MCF 10A (cell line): ENCODE measurements at regions not wholly inside any gene's neighbourhood (a gene's known extent, or its start where the extent isn't known, plus 50 kb on each side); places are given as distances from the start of the nearest gene placed in this dataset.

Experiments
- BruUV-seq: library from RNA; stranded (reverse); fragments of 400-500 nt; replicated peaks from 2 replicates; lab custom pipeline; 2021; lab: Mats Ljungman, UMichigan
- CTCF ChIA-PET: fragments of 300-600 bp; sonication (Branson Sonifier 250); formaldehyde crosslinking; extraction: SDS; loops from one replicate; lab custom pipeline; 2021; ENCODE audit warnings: antibody characterized with exemption, inconsistent platforms; lab: Yijun Ruan, JAX
- POLR2A ChIA-PET: fragments of 300-600, 350-650 bp; sonication (Branson Sonifier 250); formaldehyde crosslinking; extraction: SDS; loops from one replicate; lab custom pipeline; 2020; ENCODE audit warnings: antibody characterized with exemption, inconsistent platforms; lab: Yijun Ruan, JAX
- DNase-seq: peaks from one replicate; pipeline ENCODE4 v3.0.0-alpha.2; 2018; ENCODE audit not compliant: unreplicated experiment
- H3K27ac Mint-ChIP-seq: one replicate; pipeline ENCODE4 v1.8.0; 2022; ENCODE audit warnings: mild to moderate bottlenecking, low read depth, mixed read lengths; ENCODE audit not compliant: unreplicated experiment
- H3K27me3 Mint-ChIP-seq: one replicate; pipeline ENCODE4 v1.8.0; 2022; ENCODE audit warnings: mixed read lengths; ENCODE audit not compliant: insufficient read depth, unreplicated experiment
- H3K36me3 Mint-ChIP-seq: one replicate; pipeline ENCODE4 v1.8.0; 2022; ENCODE audit warnings: mild to moderate bottlenecking, moderate library complexity, mixed read lengths; ENCODE audit not compliant: insufficient read depth, unreplicated experiment
- H3K4me1 Mint-ChIP-seq: one replicate; pipeline ENCODE4 v1.8.0; 2022; ENCODE audit warnings: mixed read lengths; ENCODE audit not compliant: insufficient read depth, unreplicated experiment
- H3K4me3 Mint-ChIP-seq: one replicate; pipeline ENCODE4 v1.8.0; 2022; ENCODE audit warnings: mild to moderate bottlenecking, moderate library complexity, mixed read lengths; ENCODE audit not compliant: unreplicated experiment
- H3K9me3 Mint-ChIP-seq: one replicate; pipeline ENCODE4 v1.8.0; 2022; ENCODE audit warnings: mixed read lengths; ENCODE audit not compliant: unreplicated experiment
- CTCF ChIP-seq: fragments of 200-600 bp; IDR thresholded peaks from one replicate; pipeline ENCODE4 v1.8.0; 2022; ENCODE audit warnings: antibody characterized with exemption, mild to moderate bottlenecking; ENCODE audit not compliant: unreplicated experiment
- intact Hi-C: fragments of 100-400 bp; cut with micrococcal nuclease; formaldehyde crosslinking; loops from 2 replicates; pipeline ENCODE4 v1.14.1; 2022

GRCh38 chr18:68299906-68300305 is 415.0 kb downstream of the TMX3 start:
- Mint-ChIP-seq H3K27me3 (no peaks in the 10 kb centered on the region), H3K36me3 (no peaks in the 10 kb centered on the region), H3K27ac (no peak overlapping the region), H3K9me3 (peaks cover under 1% of the 10 kb centered on the region), H3K4me1 (peaks cover 5% of the 10 kb centered on the region), H3K4me3 (no peak overlapping the region)
- ChIA-PET CTCF (no interaction called here), POLR2A (no interaction called here)
- intact Hi-C loops: no loop called here
- BruUV-seq: no TSS peak
- peak; percentile 25 for DNase-seq
- no peak for TF ChIP-seq CTCF

GRCh38 chr18:68298330-68298729 is 416.6 kb downstream of the TMX3 start:
- BruUV-seq: no TSS peak
- H3K4me1 Mint-ChIP-seq: peaks cover 5% of the 10 kb centered on the region
- no peaks in the 10 kb centered on the region for H3K36me3 Mint-ChIP-seq
- no peak for DNase-seq
- ChIA-PET POLR2A (no interaction called here), CTCF (no interaction called here)
- no peaks in the 10 kb centered on the region for H3K27me3 Mint-ChIP-seq
- H3K4me3 Mint-ChIP-seq: no peak overlapping the region
- intact Hi-C loops: no loop called here
- no peak overlapping the region for H3K27ac Mint-ChIP-seq
- TF ChIP-seq CTCF: no peak
- H3K9me3 Mint-ChIP-seq: peaks cover 17% of the 10 kb centered on the region

- Mint-ChIP-seq H3K27me3 (no peaks in the 10 kb centered on the region), H3K4me1 (no peaks in the 10 kb centered on the region), H3K36me3 (no peaks in the 10 kb centered on the region), H3K4me3 (no peak overlapping the region), H3K9me3 (peaks cover 9% of the 10 kb centered on the region), H3K27ac (no peak overlapping the region)
- intact Hi-C loops: no loop called here
- DNase-seq: no peak
- BruUV-seq: no TSS peak
- CTCF ChIA-PET: no interaction called here
- POLR2A ChIA-PET: no interaction called here
- no peak for TF ChIP-seq CTCF
Observed at GRCh38 chr18:68288408-68288807, 426.5 kb downstream of the TMX3 start.

- Mint-ChIP-seq H3K27me3 (no peaks in the 10 kb centered on the region), H3K36me3 (no peaks in the 10 kb centered on the region), H3K9me3 (no peaks in the 10 kb centered on the region), H3K27ac (no peak overlapping the region), H3K4me1 (no peaks in the 10 kb centered on the region), H3K4me3 (no peak overlapping the region)
- no peak for DNase-seq
- no peak for TF ChIP-seq CTCF
- BruUV-seq: no TSS peak
- ChIA-PET CTCF (interaction anchor here (0.6 kb wide), 1 partner anchor 68 kb away, joined by 3 read pairs; no protein-coding TSS in a partner anchor), POLR2A (no interaction called here)
- intact Hi-C loops: no loop called here
Observed at GRCh38 chr18:68284236-68284780, 430.6 kb downstream of the TMX3 start.
